ENCODE measurements at regions not wholly inside any gene's neighbourhood (a gene's known extent, or its start where the extent isn't known, plus 50 kb on each side); places are given as distances from the start of the nearest gene placed in this dataset.

GRCh38 chr4:81635739-81636138, 164.0 kb upstream of the RASGEF1B start:
- ChIA-PET POLR2A (ENCODE audit: partially characterized antibody) (no interaction called here), CTCF (ENCODE audit: partially characterized antibody) (no interaction called here)
- Histone ChIP-seq H2AK5ac (ENCODE audit: low read depth, low read length) (no peak overlapping the region), H3K4me2 (ENCODE audit: insufficient read depth in 1 of 2, low read depth in 2 of 2, low read length in 2 of 2) (no peak overlapping the region), H3K18ac (ENCODE audit: extremely low read depth, low read length) (no peak overlapping the region), H4K91ac (replicated peaks; ENCODE audit: insufficient read length, low read length) (no peak overlapping the region), H3K23ac (ENCODE audit: insufficient read length) (no peak overlapping the region), H3K9me3 (ENCODE audit: insufficient read depth in 2 of 2, low read depth in 1 of 2, low read length in 1 of 2) (no peaks in the 10 kb centered on the region), H4K5ac (ENCODE audit: insufficient read length, low read depth, low read length) (no peak overlapping the region), H3K36me3 (ENCODE audit: control insufficient read depth in 2 of 4, insufficient read depth in 4 of 4, low read length in 3 of 4) (no peaks in the 10 kb centered on the region), H3K27me3 (replicated peaks in 1 of 4; ENCODE audit: control insufficient read depth in 3 of 4, extremely low read depth in 1 of 4, insufficient read depth in 3 of 4, low read length in 3 of 4) (no peaks in the 10 kb centered on the region; a peak in 1 of 7 replicates), H3K14ac (ENCODE audit: insufficient read length) (no peak overlapping the region), H3K79me1 (ENCODE audit: low read depth, low read length) (no peaks in the 10 kb centered on the region), H3K4me3 (ENCODE audit: extremely low read depth in 1 of 4, insufficient read depth in 2 of 4, low read depth in 3 of 4, low read length in 4 of 4) (no peak overlapping the region), H4K20me1 (replicated peaks in 1 of 2; ENCODE audit: control insufficient read depth in 1 of 2, insufficient read depth in 2 of 2, low read length in 2 of 2) (no peaks in the 10 kb centered on the region), H3K27ac (ENCODE audit: low read depth, low read length) (no peak overlapping the region), H3K23me2 (ENCODE audit: low read depth, low read length) (no peaks in the 10 kb centered on the region), H3K9ac (replicated peaks in 1 of 4; ENCODE audit: extremely low read depth in 1 of 4, low read depth in 3 of 4, low read length in 3 of 4) (no peak overlapping the region), H2AFZ (ENCODE audit: low read length) (no peak overlapping the region), H2BK5ac (ENCODE audit: low read depth, low read length) (no peak overlapping the region), H3K56ac (replicated peaks; ENCODE audit: insufficient read length, low read depth, low read length) (no peak overlapping the region), H2BK15ac (ENCODE audit: low read length) (no peak overlapping the region), H3K79me2 (ENCODE audit: control insufficient read depth in 1 of 2, insufficient read depth in 2 of 2, low read length in 2 of 2) (no peaks in the 10 kb centered on the region), H3K4ac (replicated peaks; ENCODE audit: insufficient read length, low read depth, low read length) (no peak overlapping the region), H2BK120ac (replicated peaks; ENCODE audit: low read depth, low read length) (no peak overlapping the region), H3K4me1 (replicated peaks in 1 of 4; ENCODE audit: control insufficient read depth in 3 of 4, insufficient read depth in 4 of 4, low read length in 3 of 4) (peaks cover 0 to 4% (median 0%) of the 10 kb centered on the region in 4 experiments; a peak in 1 of 7 replicates), H2BK20ac (ENCODE audit: low read length) (no peak overlapping the region), H2BK12ac (ENCODE audit: low read depth, low read length) (no peak overlapping the region), H4K8ac (ENCODE audit: extremely low read depth, insufficient read depth, low read length) (no peak overlapping the region)
- 80% methylated on average over 6 of the region's 6 CpGs; no CpG with 5 or more reads in 1 of the 2 experiments for WGBS, 2 experiments (ENCODE audit: extremely low coverage in 1 of 2, insufficient coverage in 1 of 2, insufficient read length in 1 of 2, insufficient replicate concordance in 2 of 2, low coverage in 1 of 2, low lambda C conversion rate in 2 of 2, missing lambda C conversion rate in 1 of 2)
- no peak for DNase-seq (ENCODE audit: low read depth in 1 of 2, low spot score in 2 of 2)
- FAIRE-seq = no peak
- TF ChIP-seq TEAD4 (IDR thresholded peaks at IDR 0.05; ENCODE audit: low read depth, low read length) = no peak
- TF ChIP-seq SIRT6 (IDR thresholded peaks at IDR 0.05; ENCODE audit: low read length) = no peak
- no peak for TF ChIP-seq POLR2A (IDR thresholded peaks at IDR 0.05; ENCODE audit: control extremely low read depth in 1 of 2, low read depth in 2 of 2, low read length in 2 of 2)
- TF ChIP-seq, protein P1, sequence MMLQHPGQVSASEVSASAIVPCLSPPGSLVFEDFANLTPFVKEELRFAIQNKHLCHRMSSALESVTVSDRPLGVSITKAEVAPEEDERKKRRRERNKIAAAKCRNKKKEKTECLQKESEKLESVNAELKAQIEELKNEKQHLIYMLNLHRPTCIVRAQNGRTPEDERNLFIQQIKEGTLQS (IDR thresholded peaks at IDR 0.05; ENCODE audit: insufficient read depth, low read depth, low read length) = no peak
- no peak for TF ChIP-seq GABPA (IDR thresholded peaks at IDR 0.05; ENCODE audit: borderline replicate concordance, insufficient read depth, low read length)
- TF ChIP-seq JUN (IDR thresholded peaks at IDR 0.05; ENCODE audit: low read depth, low read length) = no peak

Measured in H1 (cell line).